Stimulated activated CD4-positive, alpha-beta T cell treated with anti-CD3 and anti-CD28 coated beads, Interleukin-2, amount 100 ng/mL, for 4 hours (primary cell): ENCODE measurements at regions not wholly inside any gene's neighbourhood (a gene's known extent, or its start where the extent isn't known, plus 50 kb on each side); places are given as distances from the start of the nearest gene placed in this dataset.
"Not testable (repeated sequence)": the region's sequence is repeated elsewhere in the genome, so short reads cannot be mapped to it uniquely, and the experiment has no call there.

Source experiments
- DNase-seq: peaks from one replicate; pipeline ENCODE4 v3.0.0-alpha.2; 2020; ENCODE audit warnings: low read depth

GRCh38 chrX:104513162-104513561 is 52.8 kb upstream of the IL1RAPL2 start:
- DNase-seq = no peak

GRCh38 chrX:104510801-104511200 is 55.2 kb upstream of the IL1RAPL2 start:
- DNase-seq = no peak

GRCh38 chrX:104502460-104502859 is 63.5 kb upstream of the IL1RAPL2 start:
- no peak for DNase-seq

- no peak for DNase-seq
Measured at GRCh38 chrX:104488811-104489210, 77.2 kb upstream of the IL1RAPL2 start.

- no peak for DNase-seq
Measured at GRCh38 chrX:104486691-104487090, 79.3 kb upstream of the IL1RAPL2 start.

- DNase-seq = no peak
Measured at GRCh38 chrX:104482757-104483156, 83.2 kb upstream of the IL1RAPL2 start.

GRCh38 chrX:104469771-104470170 is 96.2 kb upstream of the IL1RAPL2 start:
- DNase-seq = no peak

- DNase-seq = no peak
Measured at GRCh38 chrX:104459796-104460195, 106.2 kb upstream of the IL1RAPL2 start.

GRCh38 chrX:104457130-104457529 is 108.9 kb upstream of the IL1RAPL2 start:
- DNase-seq = not testable (repeated sequence)

GRCh38 chrX:104450316-104450715 is 115.7 kb upstream of the IL1RAPL2 start:
- DNase-seq = no peak

GRCh38 chrX:104445591-104445990 is 120.4 kb upstream of the IL1RAPL2 start:
- DNase-seq = no peak

GRCh38 chrX:104435249-104435648 is 130.8 kb upstream of the IL1RAPL2 start:
- no peak for DNase-seq

GRCh38 chrX:104432321-104432720 is 133.7 kb upstream of the IL1RAPL2 start:
- DNase-seq = no peak

- no peak for DNase-seq
Measured at GRCh38 chrX:104430742-104431119, 135.3 kb upstream of the IL1RAPL2 start.

- DNase-seq = no peak
Measured at GRCh38 chrX:104430072-104430741, 135.8 kb upstream of the IL1RAPL2 start.

- no peak for DNase-seq
Measured at GRCh38 chrX:104428231-104428630, 137.8 kb upstream of the IL1RAPL2 start.

GRCh38 chrX:104427693-104428092 is 138.3 kb upstream of the IL1RAPL2 start:
- no peak for DNase-seq

- no peak for DNase-seq
Measured at GRCh38 chrX:104427073-104427472, 138.9 kb upstream of the IL1RAPL2 start.

- DNase-seq = no peak
Measured at GRCh38 chrX:104420907-104421306, 145.1 kb upstream of the IL1RAPL2 start.

- DNase-seq = no peak
Measured at GRCh38 chrX:104419926-104420325, 146.1 kb upstream of the IL1RAPL2 start.

GRCh38 chrX:104419211-104419610 is 146.8 kb upstream of the IL1RAPL2 start:
- no peak for DNase-seq

- no peak for DNase-seq
Measured at GRCh38 chrX:104411800-104412199, 154.2 kb upstream of the IL1RAPL2 start.

- DNase-seq = no peak
Measured at GRCh38 chrX:104400387-104400786, 145.7 kb upstream of the ESX1 start.

- no peak for DNase-seq
Measured at GRCh38 chrX:104392350-104392749, 137.6 kb upstream of the ESX1 start.

GRCh38 chrX:104391906-104392305 is 137.2 kb upstream of the ESX1 start:
- DNase-seq = no peak
